Loucy (cell line): ENCODE measurements at regions not wholly inside any gene's neighbourhood (a gene's known extent, or its start where the extent isn't known, plus 50 kb on each side); places are given as distances from the start of the nearest gene placed in this dataset.

Experiments used
- CTCF ChIP-seq: fragments of 200-600 bp; sonication (generic); conservative IDR thresholded peaks from 2 replicates; pipeline ENCODE4 v1.5.1; 2014; ENCODE audit warnings: mild to moderate bottlenecking, antibody characterized with exemption, low read length
- EZH2phosphoT487 ChIP-seq: fragments of 200-600 bp; IDR thresholded peaks from 2 replicates; pipeline ENCODE4 v1.6.1; 2018; ENCODE audit warnings: antibody characterized with exemption, mild to moderate bottlenecking, moderate library complexity, borderline replicate concordance

- TF ChIP-seq CTCF (no peak), EZH2phosphoT487 (no peak)
These were observed 1331.1 kb downstream of the ADGRL3 start for GRCh38 chr4:62531264-62531663.
